HuH-7.5 (cell line): ENCODE measurements at regions not wholly inside any gene's neighbourhood (a gene's known extent, or its start where the extent isn't known, plus 50 kb on each side); places are given as distances from the start of the nearest gene placed in this dataset.

Experiments used
- DNase-seq: peaks from one replicate; pipeline ENCODE4 v3.0.0; 2011; ENCODE audit warnings: low spot score

DNA sequence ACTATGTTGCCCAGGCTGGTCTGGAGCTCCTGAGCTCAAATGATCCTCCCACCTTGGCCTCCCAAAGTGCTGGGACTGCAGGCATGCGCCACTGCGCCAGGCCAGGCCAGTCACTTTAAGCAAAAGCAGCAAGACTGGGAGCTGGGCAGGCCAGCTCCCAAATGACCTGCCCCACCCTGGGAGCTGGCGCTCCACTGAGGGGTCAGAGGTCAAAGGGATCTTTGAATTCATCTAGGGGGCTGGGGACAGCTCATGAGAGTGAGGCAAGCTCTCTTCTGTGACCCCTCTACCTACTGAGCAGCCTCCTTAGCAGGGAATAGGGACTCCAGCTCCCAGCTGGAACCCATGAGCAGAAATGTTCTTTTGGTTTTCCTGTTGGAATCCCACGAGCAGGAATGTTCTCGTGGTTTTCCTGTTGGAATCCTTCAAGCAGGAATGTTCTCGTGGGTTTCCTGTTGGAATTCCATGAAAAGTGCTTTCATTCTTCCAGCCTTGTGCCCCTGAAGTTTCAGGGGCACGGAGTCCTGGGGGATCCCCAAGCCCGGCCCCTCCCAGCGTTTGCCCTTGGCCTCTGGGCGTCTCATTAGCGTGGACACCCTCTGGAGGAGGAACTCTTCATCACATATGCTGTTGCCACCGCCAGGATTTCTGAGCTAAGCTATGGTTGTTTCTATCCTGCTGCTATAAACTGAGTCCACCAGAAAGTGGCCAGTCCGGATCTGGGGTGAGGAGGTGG is 162.0 kb upstream of the HAAO start:
- DNase-seq, result no peak

DNA sequence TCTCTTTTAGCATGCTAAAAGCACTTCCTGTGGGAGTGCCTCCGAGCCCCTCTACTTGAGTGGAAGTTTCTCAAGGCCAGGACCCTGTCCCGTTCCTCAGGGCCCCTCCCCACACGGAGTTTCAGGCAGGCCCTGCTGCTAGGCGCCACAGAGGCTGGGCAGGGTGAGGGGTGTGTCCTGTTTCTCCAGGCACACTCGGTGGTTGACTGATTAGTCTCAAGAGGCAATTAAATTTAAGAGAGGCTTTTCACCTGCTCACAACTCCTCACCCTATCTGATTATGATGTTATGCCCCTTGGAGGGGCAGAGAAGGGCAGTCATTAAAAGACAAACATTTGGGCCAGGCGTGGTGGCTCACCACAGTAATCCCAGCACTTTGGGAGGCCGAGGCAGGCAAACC is 160.8 kb upstream of the HAAO start:
- DNase-seq, result no peak

DNA sequence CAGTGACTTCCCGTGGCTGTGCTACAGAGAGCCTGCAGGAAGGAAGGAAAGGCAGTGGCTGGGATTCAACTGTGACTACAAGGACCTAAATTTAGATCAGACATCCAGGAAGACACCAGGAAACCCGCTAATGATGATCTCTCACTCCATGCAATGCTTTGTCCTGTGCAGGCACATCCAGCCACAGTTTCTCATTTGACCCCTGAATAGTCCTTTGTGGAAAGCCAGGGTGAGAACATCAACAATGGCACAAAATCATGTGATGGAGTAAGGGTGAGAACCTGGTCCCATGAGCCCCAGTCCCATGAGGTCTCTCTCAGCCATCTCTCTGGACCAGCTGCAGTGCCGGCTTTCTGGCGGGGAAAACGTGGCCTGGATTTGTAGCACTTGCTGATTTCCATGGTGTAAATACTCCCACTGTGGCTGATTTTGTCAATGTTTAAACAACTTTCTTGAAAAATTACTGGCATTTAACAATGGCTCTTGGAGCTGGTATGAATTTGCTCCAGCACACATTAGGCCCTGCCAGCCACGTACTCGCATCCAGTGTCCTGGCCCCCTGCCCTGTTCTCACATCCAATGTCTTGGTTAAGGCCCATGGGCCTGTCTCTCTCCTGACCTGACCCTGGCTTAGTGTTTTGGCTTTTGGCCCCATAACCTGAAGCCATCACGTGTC is 159.0 kb upstream of the HAAO start:
- no peak for DNase-seq

DNA sequence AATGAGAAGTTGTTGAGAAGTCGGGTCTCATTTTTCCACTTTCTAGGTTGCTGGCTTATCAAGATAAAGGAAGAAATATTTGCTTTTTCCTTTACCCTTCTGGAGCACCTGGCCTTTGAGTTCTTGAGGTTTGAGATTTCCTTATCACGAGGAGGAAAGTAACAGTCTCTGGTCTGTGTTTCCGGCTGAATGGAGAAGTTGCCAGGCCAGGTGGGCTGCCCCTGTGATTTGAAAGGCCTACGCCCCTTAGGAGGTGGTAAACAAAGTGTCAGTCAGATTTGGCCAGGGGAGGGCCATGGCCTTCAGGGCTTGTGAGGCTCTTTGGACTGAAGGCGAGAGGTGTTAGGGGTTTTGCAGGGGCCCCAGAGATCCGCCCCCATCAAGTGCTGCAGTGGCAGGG is 156.7 kb upstream of the HAAO start:
- no peak for DNase-seq

DNA sequence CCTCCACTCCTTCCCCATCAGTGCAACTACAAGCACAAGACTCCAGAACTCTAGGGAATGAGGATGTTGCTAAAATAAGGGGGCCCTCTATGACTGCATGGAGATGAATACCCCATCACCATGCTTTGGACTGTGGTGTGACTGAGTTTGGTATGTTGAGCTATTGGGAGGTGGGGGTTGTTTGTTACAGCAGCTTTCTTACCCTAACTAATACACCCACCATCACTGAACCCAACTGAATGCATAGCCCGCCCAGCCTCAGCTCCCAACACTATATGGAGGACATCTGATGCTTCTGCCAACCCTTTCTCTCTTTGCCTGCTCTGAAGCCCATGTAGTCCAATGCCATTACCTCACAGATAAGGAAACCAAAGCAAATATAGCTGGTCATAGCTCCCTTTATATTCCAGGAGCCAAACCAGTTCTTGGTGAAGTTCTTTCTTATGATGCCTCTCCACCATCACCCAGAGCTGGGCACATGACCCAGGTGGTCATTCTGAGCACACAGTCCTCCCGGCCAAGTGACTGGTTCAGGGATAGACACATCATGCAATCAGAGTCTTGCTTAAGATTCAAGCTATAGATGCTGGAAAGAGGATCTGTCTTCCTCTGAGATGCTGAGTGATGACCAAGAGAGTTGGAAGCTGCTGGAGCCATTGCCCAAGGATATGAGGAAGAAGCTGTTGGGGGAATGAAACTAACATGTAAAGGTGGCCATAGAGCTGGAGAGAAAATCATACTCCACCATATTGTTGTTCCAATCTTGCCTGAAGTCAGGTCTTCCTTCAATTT is 155.6 kb upstream of the HAAO start:
- no peak for DNase-seq

DNA sequence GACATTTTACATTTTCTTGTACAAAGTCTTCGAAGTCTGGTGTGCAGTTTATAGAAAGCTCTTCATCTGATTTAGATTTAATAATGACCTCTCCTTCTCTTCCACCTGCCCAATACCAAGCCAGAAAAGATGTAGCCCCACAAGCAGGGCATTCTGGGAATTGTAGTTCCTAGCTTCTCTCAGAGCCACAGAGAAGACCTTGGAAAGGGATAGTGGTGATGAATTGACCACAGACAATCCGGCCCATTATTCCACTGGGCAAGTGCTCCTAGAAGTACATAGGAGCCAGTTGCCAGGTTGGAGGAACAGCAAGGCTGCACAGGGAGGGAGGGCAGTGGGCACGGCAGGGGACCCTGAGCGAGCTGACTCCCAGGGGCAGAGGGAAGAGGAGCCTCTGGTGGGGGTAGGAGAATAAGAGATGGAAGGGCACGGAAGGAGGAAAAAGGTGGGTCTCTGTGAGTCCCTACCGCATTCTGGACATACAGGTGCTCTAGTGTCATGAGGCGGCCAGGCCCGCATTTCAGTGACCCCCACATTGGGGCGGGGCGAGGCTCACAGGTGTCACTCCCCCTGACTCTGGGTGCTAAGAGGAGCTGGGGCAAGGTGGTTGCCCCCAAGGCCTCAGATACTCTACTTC is 152.5 kb upstream of the HAAO start:
- no peak for DNase-seq

DNA sequence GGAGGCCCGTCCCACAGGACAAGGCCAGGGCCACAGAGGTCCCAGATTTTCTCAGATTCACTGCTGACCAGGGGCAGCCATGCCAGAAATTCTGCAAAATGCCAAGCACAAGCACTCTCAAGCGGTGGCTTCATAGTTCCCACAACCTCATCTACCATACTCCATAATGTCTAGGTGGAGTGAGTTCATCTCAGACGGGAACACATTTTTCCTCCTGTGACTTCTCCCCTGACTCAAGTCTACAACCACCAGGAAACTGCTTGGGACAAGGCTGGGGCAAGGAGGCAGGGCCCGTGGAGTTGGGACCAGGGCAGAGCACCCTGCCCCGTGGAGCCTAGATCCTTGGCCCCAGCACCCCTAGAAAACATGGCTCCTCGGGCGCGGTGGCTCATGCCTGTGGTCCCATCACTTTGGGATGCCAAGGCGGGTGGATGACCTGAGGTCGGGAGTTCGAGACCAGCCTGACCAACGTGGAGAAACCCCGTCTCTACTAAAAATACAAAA is 150.7 kb upstream of the HAAO start:
- no peak for DNase-seq

DNA sequence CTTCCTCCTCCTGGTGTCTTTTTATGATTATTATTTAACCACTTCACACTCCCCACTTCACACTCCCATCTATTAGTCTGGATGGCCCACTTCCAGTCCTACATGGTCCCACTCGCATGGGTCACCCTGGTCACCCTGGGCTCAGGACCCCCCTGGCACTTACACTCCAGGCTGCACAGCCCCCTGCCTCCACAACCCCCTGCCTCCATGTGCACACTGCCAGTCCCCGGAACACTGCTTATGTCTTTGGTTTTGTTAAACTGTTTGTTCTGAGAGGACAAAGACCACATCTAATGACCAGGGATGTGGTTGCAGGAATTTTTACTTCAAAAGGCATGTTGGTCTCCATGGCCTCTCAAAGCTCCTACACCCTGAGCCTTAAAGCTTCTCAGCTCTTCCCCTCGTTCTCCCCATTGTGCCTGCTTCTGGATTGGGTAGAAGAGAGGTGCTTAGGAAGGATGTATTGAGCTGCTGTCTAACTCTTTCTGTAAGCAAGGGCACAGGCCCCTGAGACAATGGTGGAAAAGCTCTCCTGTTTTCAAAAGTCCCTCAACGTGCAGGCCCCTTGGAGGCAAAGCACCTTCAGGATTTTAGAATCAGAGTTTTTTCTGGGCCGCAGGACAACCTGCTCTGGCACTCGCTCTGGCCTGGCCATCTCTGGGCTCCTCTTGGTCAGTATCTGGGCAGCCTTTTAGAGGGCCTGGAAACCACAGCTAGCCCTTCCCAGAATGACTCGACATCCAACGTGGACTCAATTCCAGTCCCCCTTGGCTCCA is 150.0 kb upstream of the HAAO start:
- DNase-seq, result no peak

DNA sequence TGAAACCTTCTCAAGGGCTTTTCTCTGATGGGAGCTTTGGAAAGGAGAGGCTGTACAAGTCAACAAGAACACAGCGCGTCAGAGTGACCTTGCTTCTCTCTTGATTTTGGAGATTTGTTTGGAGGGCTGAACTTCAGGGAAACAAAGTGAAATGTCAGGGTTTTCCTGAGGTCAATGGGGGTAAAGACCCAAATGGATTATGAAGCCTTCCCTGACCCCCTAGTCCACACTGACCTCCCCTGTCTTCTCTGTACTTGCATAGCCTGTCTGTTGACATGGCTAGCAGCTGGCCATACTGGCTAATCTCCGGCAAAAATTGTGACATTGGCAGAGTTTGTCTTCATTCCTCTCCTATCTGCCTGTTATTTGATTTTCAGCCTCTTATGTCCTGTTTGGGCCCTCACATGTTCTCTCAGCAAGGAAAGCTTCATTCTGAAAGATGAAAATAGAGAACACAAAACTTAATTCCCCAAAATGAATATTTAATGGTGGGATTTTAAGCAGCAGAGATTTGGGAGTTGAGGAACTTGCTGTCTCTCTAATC is 149.3 kb upstream of the HAAO start:
- DNase-seq, result no peak

DNA sequence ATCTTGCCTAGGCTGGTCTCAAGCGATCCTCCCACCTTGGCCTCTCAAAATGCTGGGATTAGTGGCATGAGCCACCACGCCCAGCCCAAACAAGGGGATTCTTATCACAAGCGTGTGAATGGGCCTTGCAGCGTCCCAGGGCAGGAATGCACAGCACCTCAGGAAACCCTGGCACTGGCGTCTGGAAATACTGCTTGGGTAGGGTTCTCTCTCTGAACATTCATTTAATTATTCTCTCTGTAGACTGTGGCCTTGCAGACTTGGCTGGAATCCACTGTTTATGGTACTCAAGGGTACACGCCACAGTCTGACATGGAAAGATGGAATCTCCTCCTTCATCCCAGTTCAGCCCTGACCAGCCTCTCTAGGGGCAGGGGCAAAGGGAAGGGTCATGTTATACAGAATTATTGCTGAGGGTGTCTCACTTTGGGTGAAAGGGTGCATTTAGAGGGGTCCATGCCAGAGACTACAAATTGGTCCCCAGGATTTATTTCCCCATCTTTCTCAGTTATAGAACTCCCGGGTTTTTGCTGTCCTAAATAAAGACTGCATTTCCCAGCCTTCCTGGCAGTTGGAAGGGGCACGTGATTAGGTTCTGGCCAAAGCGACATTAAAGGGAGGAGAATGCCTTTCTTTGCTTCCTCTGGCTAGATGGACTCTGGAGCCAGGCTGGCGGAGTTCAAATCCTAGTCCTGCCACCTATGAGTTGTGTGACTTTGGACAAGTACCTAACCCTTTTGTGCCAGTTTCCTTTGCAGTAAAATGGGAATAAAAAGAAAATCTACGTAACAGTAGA is 147.2 kb upstream of the HAAO start:
- DNase-seq, result no peak

DNA sequence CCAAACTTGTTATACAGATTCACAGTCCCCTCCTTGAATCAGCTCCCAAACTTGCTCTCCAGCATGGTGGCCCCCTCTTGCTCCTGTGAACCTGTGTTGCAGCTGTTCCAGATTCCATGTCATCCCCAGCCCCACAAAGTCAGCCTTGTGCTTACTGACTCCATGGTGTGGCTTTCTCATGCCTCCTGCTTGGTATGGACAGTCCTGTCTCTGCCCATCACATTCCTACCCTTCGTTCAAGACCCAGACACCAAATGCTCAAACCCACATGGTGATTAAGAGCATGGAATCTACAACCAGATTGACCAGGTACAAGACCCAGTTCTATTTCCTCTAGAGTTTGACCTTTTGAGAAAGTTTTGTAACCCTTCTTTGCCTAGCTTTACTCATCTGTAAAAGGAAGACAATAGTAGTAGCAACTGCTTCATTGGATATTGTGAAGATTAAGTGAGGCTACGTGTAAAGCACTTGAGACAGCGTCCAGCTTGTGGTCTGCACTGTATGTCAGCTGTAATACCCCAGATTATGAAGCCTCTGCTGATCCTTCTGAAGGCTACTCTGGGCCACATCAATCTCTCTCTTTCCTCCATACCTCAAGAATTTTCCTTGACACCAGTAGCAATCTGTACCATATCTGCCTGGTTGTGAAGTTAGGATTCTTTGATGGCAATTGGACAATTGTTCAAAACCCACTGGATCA is 146.4 kb upstream of the HAAO start:
- DNase-seq, result no peak

DNA sequence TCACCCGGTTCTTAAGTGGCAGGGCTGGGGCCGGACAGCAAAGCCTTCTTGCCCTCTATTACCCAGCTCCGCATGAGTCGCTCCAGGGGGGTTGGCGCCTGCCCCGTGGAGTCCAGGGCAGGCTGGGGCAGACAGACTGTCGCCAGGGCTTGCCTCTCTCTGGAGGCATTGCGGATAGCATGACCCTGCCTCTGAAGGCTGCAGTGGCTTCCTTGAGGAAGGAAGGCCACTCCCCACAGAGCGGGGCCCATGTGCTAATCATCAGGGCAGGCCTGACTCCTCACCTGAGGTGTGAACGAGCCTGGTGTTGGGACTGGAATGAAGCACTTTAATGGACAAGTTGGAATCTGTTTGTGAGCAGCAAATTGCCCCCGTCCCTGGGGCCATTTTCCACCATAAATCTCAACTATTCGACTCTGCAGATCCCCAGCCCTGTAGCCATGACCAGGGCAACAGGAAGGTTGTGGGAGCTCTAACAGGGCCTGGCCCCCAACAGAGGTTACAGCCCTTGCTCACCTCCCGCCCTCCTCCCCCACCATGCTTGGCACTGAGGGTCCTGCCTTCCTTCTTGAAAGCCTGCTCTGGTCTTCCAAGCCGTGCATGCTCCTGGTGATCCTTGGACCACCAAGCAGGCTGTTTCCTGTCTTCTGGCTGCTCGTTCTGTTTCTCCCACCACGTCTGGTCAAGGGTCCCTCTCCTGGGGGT is 144.9 kb upstream of the HAAO start:
- DNase-seq, result no peak

DNA sequence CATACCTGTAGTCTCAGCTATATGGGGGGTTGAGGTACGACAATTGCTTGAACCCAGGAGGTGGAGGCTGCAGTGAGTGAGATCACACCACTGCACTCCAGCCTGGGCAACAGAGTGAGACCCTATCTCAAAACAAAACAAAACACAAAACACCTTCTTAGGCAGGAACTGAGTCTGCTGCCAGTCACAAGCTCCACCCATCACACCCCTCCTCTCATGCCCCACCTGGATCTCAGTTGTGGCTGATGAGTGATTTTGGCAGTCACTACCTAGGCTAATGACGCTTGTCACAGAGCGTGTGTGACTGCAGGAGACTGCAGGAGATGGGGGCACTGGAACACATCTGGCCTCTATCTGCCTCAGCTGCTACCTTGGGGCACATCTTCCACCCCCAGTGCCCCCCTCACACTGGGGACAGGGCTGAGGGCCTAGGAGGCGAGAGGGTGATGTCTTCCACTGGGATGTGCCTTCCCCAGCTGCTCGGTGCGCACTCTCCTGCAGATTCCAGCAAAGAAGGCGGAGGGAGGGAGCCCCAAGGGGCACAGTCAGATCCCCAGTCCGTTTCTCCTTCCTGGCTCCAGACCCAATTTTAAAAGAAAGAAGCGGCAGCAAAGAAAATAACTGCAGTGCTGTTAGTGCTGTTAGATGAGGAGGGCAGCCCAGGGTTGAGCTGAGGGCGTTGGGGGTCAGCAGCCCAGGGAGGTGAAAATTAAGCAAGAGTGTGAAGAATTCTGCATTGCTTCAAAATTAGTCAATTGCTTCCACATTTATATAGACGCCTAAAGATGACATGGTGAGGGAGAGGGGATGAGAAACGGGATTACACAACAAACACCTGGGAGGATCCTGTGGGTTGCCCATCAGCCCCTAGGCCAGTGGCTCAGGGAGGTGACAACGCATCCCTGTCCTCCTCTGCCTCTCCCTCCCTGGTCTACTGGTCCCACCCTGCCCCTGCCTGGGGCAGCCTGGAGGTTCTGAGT is 143.6 kb upstream of the HAAO start:
- DNase-seq, result no peak

DNA sequence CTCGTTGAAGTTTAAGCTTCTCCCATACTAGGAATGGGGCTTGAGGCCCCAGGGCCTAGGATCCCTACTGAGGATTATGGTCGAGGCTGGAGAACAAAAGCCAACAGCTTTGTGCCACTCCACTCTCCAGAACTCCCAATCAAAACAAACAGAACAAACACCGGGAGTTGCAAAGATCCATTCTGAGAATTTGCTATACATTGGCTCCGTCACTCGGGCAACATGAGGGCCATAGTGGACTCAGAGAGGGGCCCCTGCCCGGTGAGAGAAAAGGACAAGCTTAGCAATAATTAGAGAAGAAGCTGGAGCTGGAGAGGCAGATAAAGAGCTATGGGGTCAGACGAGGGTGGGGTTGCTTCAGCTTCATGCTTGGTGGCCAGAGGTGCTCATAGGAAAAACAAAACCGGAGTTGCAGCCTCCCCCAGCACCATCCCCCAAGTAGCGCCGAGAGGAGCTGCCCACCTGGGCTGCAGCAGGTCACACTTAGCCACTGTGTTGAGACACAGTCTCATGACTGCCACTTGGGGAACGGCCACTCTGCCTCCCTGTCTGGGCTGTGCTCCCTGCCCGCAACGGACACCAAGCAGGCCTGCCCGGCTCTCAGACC is 142.3 kb upstream of the HAAO start:
- DNase-seq, result no peak

DNA sequence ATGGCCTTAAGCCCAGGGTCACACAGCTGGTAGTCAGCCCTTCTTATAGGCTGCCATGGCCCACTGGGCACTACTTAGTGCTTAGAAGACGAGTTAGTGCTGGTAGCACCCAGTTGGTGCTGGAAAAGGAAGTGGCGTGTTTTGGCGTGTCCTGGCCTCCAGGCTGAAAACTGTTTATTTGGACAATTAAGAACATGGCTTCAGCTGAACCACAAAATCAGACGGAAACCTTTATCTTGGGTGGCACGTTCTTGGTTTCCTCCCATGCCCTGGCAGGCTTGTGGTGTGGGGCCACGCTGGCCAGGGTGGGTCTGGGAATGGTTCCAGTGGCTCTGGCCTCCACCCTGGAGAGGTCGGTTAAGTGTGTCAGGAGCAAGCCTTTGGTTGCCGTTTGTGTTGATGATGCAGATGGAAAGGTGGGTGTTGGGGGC is 141.5 kb upstream of the HAAO start:
- no peak for DNase-seq

DNA sequence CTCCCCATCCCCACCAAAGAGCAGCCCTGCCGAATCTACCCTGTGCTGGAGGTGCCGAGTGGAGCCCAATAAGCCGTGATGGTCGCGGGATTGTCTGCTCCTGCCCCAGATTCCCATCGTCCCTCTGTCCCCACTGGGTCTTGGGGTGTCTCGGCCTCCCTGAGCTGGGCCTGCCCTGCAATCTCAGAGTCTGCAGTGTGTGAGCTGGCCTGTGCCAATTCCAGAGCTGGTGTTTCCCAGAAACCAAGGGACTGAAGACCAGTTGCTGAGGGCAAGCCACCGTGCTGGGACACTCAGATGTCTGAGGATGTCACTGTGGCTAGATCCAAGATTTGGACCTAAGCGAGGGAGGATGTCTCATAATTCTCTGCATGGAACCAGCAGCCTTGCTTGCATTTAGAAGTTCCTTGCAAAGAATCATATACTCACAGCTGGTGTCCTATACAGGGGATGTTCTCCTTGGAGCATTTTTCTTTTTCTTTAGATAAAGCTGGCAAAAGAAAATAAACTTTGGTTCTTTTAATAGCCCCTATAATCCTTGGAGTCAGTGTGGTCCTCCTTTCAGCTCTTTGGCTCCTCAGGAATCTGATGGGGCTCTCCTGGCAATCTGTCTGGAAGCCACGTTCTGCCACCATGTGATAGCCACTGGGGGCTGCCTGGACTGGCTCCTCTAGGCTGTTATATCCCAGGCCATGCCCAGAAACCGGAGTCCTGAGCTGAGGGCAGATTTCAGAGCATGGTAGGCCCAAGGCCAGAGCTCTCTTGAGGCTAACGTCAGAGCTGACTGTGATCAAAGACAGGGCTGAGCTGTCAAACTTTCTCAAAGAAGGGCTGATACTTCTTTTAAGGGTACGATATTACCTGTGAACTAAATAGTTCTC is 140.1 kb upstream of the HAAO start:
- no peak for DNase-seq

DNA sequence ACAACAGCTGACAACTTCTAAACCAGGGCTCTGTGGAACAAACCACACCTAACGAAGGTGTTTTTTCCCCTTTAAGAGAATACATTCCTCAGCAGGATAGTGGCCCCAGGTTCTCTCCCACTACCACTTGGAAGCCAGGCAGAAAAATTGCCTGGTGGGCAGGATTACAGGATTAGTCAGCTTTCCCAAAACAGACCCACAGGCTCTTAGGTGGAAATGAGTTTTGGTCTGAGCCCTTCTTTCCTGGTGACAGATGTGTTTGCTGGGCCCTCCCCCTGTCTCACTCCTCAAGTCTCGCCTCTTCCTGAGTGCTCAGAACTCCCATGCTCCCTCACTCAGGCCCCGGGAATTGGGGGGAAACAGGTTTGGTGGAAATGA is 139.4 kb upstream of the HAAO start:
- no peak for DNase-seq
